Upper lobe of left lung (tissue), 6 donors: ENCODE measurements at regions not wholly inside any gene's neighbourhood (a gene's known extent, or its start where the extent isn't known, plus 50 kb on each side); places are given as distances from the start of the nearest gene placed in this dataset.

Experiments
- ATAC-seq, 2 donors: fragments of 200-7000 bp; cut with Tn5 transposase; one replicate each; pipeline ENCODE4 v1.9.1; 2022; ENCODE audit warnings: mild to moderate bottlenecking in 2 of 2, moderate library complexity in 2 of 2; ENCODE audit not compliant: low FRiP score in 2 of 2
- DNase-seq, 2 donors: peaks; one replicate each; pipeline ENCODE4 v3.0.0-alpha.2; 2019 to 2020
- H3K27ac ChIP-seq, 4 donors: fragments of 200-600 bp; sonication (generic); one replicate each; pipeline ENCODE4 v1.5.1; 2016 to 2019
- H3K27me3 ChIP-seq, 4 donors: fragments of 200-600 bp; sonication (generic); one replicate each; pipeline ENCODE4 v1.5.1; 2017 to 2019
- H3K36me3 ChIP-seq, 4 donors: fragments of 200-600 bp; sonication (generic); one replicate each; pipeline ENCODE4 v1.5.1; 2016 to 2019
- H3K4me1 ChIP-seq, 4 donors: fragments of 200-600 bp; sonication (generic); one replicate each; pipeline ENCODE4 v1.5.1; 2018 to 2019
- H3K4me3 ChIP-seq, 4 donors: fragments of 200-600 bp; sonication (generic); one replicate each; pipeline ENCODE4 v1.5.1; 2017 to 2019; ENCODE audit warnings: mild to moderate bottlenecking in 2 of 4, moderate library complexity in 1 of 4
- H3K9me3 ChIP-seq, 4 donors: fragments of 200-600 bp; sonication (generic); one replicate each; pipeline ENCODE4 v1.5.1; 2018 to 2019
- CTCF ChIP-seq, 6 experiments: fragments of 450-650 bp in 4 of 6; fragments of 200-600 bp in 2 of 6; sonication (generic) in 2 of 6; IDR thresholded peaks; one replicate each; pipeline ENCODE4 v1.5.1; 2016 to 2019; ENCODE audit warnings: antibody characterized with exemption in 6 of 6
- EP300 ChIP-seq, 4 donors: sonication (generic); formaldehyde crosslinking; IDR thresholded peaks; one replicate each; pipeline ENCODE4 v1.5.1; 2017; ENCODE audit warnings: antibody characterized with exemption in 4 of 4, control low read depth in 2 of 4
- POLR2A ChIP-seq, 4 donors: fragments of 450-650 bp; IDR thresholded peaks; one replicate each; pipeline ENCODE4 v1.5.1; 2016 to 2017; ENCODE audit warnings: antibody characterized with exemption in 4 of 4, mild to moderate bottlenecking in 2 of 4
- POLR2AphosphoS5 ChIP-seq, 2 donors: sonication (generic); formaldehyde crosslinking; IDR thresholded peaks; one replicate each; pipeline ENCODE4 v1.5.1; 2017; ENCODE audit warnings: antibody characterized with exemption in 2 of 2
- WGBS, 2 donors: methylation state at CpG; one replicate each; pipeline ENCODE4 v1.1.5; 2017 to 2018; 5-methylcytosine and 5-hydroxymethylcytosine counted together
- donor health status: DM: no; HTN: no; CAD: no; lungs with moderate emphysema.
- donor health status: DM: no; HTN: yes; CAD: no; lungs with severe emphysema.

- Histone ChIP-seq H3K27ac (no peak overlapping the region), H3K27me3 (no peaks in the 10 kb centered on the region), H3K4me1 (no peaks in the 10 kb centered on the region), H3K9me3 (no peaks in the 10 kb centered on the region), H3K36me3 (no peaks in the 10 kb centered on the region), H3K4me3 (no peak overlapping the region)
- 80 to 83% methylated on average over 11 to 12 of the region's 12 CpGs for WGBS, 2 donors
- DNase-seq (no peak), ATAC-seq (no peak)
- no peak for TF ChIP-seq CTCF (IDR thresholded peaks at IDR 0.05)
- TF ChIP-seq POLR2AphosphoS5 (IDR thresholded peaks at IDR 0.05), result no peak
- no peak for TF ChIP-seq EP300 (IDR thresholded peaks at IDR 0.05)
- no peak for TF ChIP-seq POLR2A (IDR thresholded peaks at IDR 0.05)
Measured at GRCh38 chr10:131424836-131425491, 113.4 kb upstream of the TCERG1L start.

DNA sequence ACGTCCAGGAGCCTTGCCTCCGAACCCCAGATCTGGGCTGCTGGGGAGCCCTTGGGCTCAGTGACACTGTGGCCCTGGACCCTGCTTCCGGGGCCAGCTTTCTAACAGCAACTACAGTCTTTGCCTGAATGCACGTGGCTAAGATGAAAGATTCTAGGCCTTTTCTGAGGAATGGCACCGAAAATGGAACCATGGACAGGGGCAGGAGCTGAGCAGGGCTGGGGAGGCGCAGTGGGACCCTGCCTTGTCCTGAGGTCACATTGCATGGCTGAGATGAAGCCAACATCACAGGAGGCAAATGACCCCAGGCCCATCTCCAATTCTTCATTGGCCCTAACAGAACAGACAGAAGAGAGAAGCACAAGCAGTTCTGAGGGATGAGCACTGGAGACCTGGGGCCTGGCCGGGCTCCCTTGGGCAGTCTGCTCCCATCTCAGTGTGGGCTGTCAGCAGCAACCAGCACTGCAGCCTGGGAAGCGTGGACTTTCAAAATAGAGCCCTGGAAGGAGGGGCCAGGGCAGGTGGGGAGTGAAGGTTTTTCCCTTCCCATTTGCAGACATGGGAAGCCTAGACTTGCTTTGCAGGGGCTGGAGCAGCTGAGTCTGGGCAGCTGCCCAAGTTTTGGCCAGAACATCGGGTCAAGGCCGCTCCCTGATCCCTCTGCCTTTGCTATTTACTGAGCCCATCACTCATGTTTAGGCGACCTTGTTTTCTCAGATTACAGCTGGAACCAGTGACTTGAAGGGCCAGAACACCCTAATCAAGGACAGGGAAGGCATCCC lies 114.4 kb upstream of the TCERG1L start:
- DNase-seq, result no peak
- Histone ChIP-seq H3K27me3 (no peaks in the 10 kb centered on the region), H3K27ac (no peak overlapping the region), H3K4me1 (no peaks in the 10 kb centered on the region), H3K4me3 (no peak overlapping the region), H3K9me3 (no peaks in the 10 kb centered on the region), H3K36me3 (no peaks in the 10 kb centered on the region)
- TF ChIP-seq POLR2A (IDR thresholded peaks at IDR 0.05) (no peak), POLR2AphosphoS5 (IDR thresholded peaks at IDR 0.05) (no peak), CTCF (IDR thresholded peaks at IDR 0.05) (no peak), EP300 (IDR thresholded peaks at IDR 0.05) (no peak)
- ATAC-seq, result no peak
- WGBS, 2 donors, result 67 to 80% methylated on average over 7 to 11 of the region's 11 CpGs

DNA sequence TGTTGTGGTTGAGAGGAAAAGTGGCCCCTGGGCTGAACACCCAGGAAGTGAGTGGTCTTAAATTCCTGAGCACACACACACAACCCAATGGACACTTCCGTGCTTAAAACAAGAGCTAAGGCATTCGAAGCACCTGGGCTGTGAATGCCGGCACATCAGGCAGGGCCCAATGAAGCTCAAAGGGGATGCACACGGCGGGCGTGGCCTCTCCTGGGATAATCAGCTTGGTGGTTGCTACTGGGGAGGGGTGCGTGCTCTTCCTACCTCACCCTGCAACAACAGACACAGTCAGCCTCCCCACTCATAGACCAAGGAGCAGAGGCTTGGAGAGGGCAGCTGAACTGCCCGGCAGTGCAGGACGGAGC lies 115.0 kb upstream of the TCERG1L start:
- TF ChIP-seq POLR2AphosphoS5 (IDR thresholded peaks at IDR 0.05), result no peak
- no peak for TF ChIP-seq CTCF (IDR thresholded peaks at IDR 0.05)
- TF ChIP-seq POLR2A (IDR thresholded peaks at IDR 0.05), result no peak
- no peak for TF ChIP-seq EP300 (IDR thresholded peaks at IDR 0.05)
- H3K4me1 ChIP-seq, result no peaks in the 10 kb centered on the region
- no peak overlapping the region for H3K27ac ChIP-seq
- no peaks in the 10 kb centered on the region for H3K27me3 ChIP-seq
- DNase-seq (no peak), ATAC-seq (no peak)
- 76% methylated on average over 6 of the region's 9 CpGs; no CpG with 5 or more reads in 1 of the 2 donors for WGBS, 2 donors
- H3K4me3 ChIP-seq, result no peak overlapping the region
- no peaks in the 10 kb centered on the region for H3K9me3 ChIP-seq
- no peaks in the 10 kb centered on the region for H3K36me3 ChIP-seq

DNA sequence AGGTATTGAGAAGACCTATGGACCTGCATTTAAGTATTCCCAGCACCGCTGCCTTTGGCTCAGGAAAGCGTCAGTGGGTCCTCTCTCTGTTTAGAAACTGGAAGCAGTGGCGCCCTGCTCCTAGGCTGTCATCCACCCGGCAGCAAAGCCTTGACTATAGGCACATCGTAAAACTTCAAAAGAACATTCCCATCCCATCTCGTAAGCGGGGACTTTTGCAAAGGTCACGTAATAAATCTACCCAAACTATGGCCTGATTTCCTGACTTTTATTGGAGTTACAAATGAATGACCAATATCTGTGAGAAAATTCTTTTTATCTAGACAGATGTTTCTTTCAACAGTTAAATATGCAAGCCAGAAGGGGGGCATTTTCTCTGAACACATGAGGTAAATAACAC lies 115.8 kb upstream of the TCERG1L start:
- Histone ChIP-seq H3K4me3 (no peak overlapping the region), H3K9me3 (no peaks in the 10 kb centered on the region), H3K4me1 (no peaks in the 10 kb centered on the region), H3K27ac (no peak overlapping the region), H3K36me3 (no peaks in the 10 kb centered on the region), H3K27me3 (no peaks in the 10 kb centered on the region)
- ATAC-seq, result no peak
- TF ChIP-seq EP300 (IDR thresholded peaks at IDR 0.05) (no peak), POLR2A (IDR thresholded peaks at IDR 0.05) (no peak), POLR2AphosphoS5 (IDR thresholded peaks at IDR 0.05) (no peak), CTCF (IDR thresholded peaks at IDR 0.05) (no peak)
- 40 to 49% methylated on average over 7 to 8 of the region's 8 CpGs for WGBS, 2 donors
- no peak for DNase-seq
